Prostate gland (tissue), 2 donors: ENCODE measurements at regions not wholly inside any gene's neighbourhood (a gene's known extent, or its start where the extent isn't known, plus 50 kb on each side); places are given as distances from the start of the nearest gene placed in this dataset.

Experiments
- CTCF ChIP-seq, 4 experiments: fragments of 200-600 bp in 2 of 4; fragments of 450-650 bp in 2 of 4; sonication (generic) in 2 of 4; IDR thresholded peaks; 1 replicate in 3 of 4; 2 replicates in 1 of 4; pipeline ENCODE4 v1.5.1; 2016 to 2019; ENCODE audit warnings: antibody characterized with exemption in 4 of 4, mild to moderate bottlenecking in 2 of 4, moderate library complexity in 2 of 4
- POLR2A ChIP-seq: fragments of 450-650 bp; IDR thresholded peaks from one replicate; pipeline ENCODE4 v1.6.1; 2016; ENCODE audit warnings: antibody characterized with exemption, mild to moderate bottlenecking

- TF ChIP-seq CTCF (IDR thresholded peaks at IDR 0.05), result no peak
- TF ChIP-seq POLR2A, result no peak
Measured at GRCh38 chr7:37578350-37578749, 105.2 kb upstream of the GPR141 start.
